ENCODE measurements at regions not wholly inside any gene's neighbourhood (a gene's known extent, or its start where the extent isn't known, plus 50 kb on each side); places are given as distances from the start of the nearest gene placed in this dataset.

GRCh38 chr1:186572509-186572908 lies 107.7 kb downstream of the PTGS2 start (continued):
- TF ChIP-seq, protein P1, sequence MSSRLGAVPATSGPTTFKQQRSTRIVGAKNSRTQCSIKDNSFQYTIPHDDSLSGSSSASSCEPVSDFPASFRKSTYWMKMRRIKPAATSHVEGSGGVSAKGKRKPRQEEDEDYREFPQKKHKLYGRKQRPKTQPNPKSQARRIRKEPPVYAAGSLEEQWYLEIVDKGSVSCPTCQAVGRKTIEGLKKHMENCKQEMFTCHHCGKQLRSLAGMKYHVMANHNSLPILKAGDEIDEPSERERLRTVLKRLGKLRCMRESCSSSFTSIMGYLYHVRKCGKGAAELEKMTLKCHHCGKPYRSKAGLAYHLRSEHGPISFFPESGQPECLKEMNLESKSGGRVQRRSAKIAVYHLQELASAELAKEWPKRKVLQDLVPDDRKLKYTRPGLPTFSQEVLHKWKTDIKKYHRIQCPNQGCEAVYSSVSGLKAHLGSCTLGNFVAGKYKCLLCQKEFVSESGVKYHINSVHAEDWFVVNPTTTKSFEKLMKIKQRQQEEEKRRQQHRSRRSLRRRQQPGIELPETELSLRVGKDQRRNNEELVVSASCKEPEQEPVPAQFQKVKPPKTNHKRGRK (CRISPR knock-in tag; IDR thresholded peaks at IDR 0.05; ENCODE audit: borderline replicate concordance), result no peak
- TF ChIP-seq ZNF121 (CRISPR knock-in tag; IDR thresholded peaks at IDR 0.05) (no peak), FOXK1 (CRISPR knock-in tag; IDR thresholded peaks at IDR 0.05) (no peak), E2F4 (CRISPR knock-in tag; IDR thresholded peaks at IDR 0.05; ENCODE audit: borderline replicate concordance, low read depth) (no peak), ZNF317 (CRISPR knock-in tag; IDR thresholded peaks at IDR 0.05; ENCODE audit: borderline replicate concordance, low read depth) (no peak), RORB (CRISPR knock-in tag; IDR thresholded peaks at IDR 0.05) (no peak), ATF2 (CRISPR knock-in tag; IDR thresholded peaks at IDR 0.05; ENCODE audit: borderline replicate concordance, low read depth) (no peak), TCF7 (CRISPR knock-in tag; IDR thresholded peaks at IDR 0.05; ENCODE audit: low read depth) (no peak), FOXP1 (CRISPR knock-in tag; IDR thresholded peaks at IDR 0.05; ENCODE audit: borderline replicate concordance) (no peak), GABPB1 (CRISPR knock-in tag; IDR thresholded peaks at IDR 0.05) (no peak), OVOL2 (CRISPR knock-in tag; IDR thresholded peaks at IDR 0.05; ENCODE audit: borderline replicate concordance) (no peak), MYBL2 (CRISPR knock-in tag; IDR thresholded peaks at IDR 0.05) (no peak), CDX4 (CRISPR knock-in tag; IDR thresholded peaks at IDR 0.05; ENCODE audit: borderline replicate concordance) (no peak), CREM (CRISPR knock-in tag; IDR thresholded peaks at IDR 0.05) (no peak)
- TF ChIP-seq, protein P2, sequence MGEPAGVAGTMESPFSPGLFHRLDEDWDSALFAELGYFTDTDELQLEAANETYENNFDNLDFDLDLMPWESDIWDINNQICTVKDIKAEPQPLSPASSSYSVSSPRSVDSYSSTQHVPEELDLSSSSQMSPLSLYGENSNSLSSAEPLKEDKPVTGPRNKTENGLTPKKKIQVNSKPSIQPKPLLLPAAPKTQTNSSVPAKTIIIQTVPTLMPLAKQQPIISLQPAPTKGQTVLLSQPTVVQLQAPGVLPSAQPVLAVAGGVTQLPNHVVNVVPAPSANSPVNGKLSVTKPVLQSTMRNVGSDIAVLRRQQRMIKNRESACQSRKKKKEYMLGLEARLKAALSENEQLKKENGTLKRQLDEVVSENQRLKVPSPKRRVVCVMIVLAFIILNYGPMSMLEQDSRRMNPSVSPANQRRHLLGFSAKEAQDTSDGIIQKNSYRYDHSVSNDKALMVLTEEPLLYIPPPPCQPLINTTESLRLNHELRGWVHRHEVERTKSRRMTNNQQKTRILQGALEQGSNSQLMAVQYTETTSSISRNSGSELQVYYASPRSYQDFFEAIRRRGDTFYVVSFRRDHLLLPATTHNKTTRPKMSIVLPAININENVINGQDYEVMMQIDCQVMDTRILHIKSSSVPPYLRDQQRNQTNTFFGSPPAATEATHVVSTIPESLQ (CRISPR knock-in tag; IDR thresholded peaks at IDR 0.05), result no peak
- TF ChIP-seq, protein P3, sequence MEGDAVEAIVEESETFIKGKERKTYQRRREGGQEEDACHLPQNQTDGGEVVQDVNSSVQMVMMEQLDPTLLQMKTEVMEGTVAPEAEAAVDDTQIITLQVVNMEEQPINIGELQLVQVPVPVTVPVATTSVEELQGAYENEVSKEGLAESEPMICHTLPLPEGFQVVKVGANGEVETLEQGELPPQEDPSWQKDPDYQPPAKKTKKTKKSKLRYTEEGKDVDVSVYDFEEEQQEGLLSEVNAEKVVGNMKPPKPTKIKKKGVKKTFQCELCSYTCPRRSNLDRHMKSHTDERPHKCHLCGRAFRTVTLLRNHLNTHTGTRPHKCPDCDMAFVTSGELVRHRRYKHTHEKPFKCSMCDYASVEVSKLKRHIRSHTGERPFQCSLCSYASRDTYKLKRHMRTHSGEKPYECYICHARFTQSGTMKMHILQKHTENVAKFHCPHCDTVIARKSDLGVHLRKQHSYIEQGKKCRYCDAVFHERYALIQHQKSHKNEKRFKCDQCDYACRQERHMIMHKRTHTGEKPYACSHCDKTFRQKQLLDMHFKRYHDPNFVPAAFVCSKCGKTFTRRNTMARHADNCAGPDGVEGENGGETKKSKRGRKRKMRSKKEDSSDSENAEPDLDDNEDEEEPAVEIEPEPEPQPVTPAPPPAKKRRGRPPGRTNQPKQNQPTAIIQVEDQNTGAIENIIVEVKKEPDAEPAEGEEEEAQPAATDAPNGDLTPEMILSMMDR (IDR thresholded peaks at IDR 0.05), result no peak

DNA sequence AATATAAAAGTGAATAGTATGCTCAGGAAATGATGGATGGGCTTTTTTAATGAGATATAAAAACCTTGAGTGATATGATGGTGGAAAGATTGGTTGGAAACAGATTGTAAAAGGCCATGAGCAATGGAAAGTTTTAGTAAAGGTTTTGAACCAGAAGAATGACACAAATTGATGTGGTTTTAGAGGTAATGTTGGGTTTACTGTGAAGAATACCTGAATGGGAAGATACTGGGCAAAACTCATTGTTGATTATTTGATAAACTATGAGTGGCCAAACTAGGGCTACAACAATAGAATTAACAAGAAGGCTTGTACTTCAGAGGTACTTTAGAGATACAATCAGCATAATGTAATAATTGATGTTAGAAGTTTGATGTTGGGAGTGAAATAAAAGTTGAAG lies 108.5 kb downstream of the PTGS2 start:
- TF ChIP-seq TEAD1 (CRISPR knock-in tag; IDR thresholded peaks at IDR 0.05), result no peak
- no peak for TF ChIP-seq ZNF138 (CRISPR knock-in tag; conservative IDR thresholded peaks at IDR 0.05)
- TF ChIP-seq ZNF416 (CRISPR knock-in tag; IDR thresholded peaks at IDR 0.05), result no peak
- Mint-ChIP-seq H3K27me3 (ENCODE audit: low read depth) (no peaks in the 10 kb centered on the region), H3K36me3 (no peaks in the 10 kb centered on the region), H3K4me3 (no peak overlapping the region), H3K4me1 (no peaks in the 10 kb centered on the region), H3K27ac (no peak overlapping the region), H3K9me3 (no peaks in the 10 kb centered on the region)
- CTCF ChIA-PET, result no interaction called here
- POLR2A ChIA-PET, result no interaction called here
- ATAC-seq (no peak), DNase-seq (ENCODE audit: low spot score) (no peak)
